ENCODE measurements at regions not wholly inside any gene's neighbourhood (a gene's known extent, or its start where the extent isn't known, plus 50 kb on each side); places are given as distances from the start of the nearest gene placed in this dataset.

- Histone ChIP-seq H3K9me3 (ENCODE audit: control insufficient read depth, insufficient read depth, low read depth, low read length) (no peaks in the 10 kb centered on the region), H3K36me3 (ENCODE audit: control insufficient read depth in 2 of 2, insufficient read depth in 1 of 2, low read length in 2 of 2) (no peaks in the 10 kb centered on the region), H3K4me1 (ENCODE audit: control insufficient read depth, insufficient read depth, low read length) (no peaks in the 10 kb centered on the region), H3K27ac (ENCODE audit: extremely low read depth, low read depth, low read length) (no peak overlapping the region), H3K4me3 (ENCODE audit: low read depth, low read length) (no peak overlapping the region)
- POLR2A ChIA-PET: no interaction called here
- no peak for TF ChIP-seq OSR2 (tag by site-specific recombination; IDR thresholded peaks at IDR 0.05)
- TF ChIP-seq ZXDB (tag by site-specific recombination; IDR thresholded peaks at IDR 0.05): no peak
- no peak for TF ChIP-seq ZBTB7A (tag by site-specific recombination; IDR thresholded peaks at IDR 0.05; ENCODE audit: low read depth)
- TF ChIP-seq ZNF146 (tag by site-specific recombination; IDR thresholded peaks at IDR 0.05): no peak
- no peak for TF ChIP-seq ZNF132 (tag by site-specific recombination; IDR thresholded peaks at IDR 0.05; ENCODE audit: borderline replicate concordance)
- TF ChIP-seq ZSCAN18 (tag by site-specific recombination; IDR thresholded peaks at IDR 0.05): no peak
- CTCF ChIA-PET: no interaction called here
These were observed 62.9 kb upstream of the APCDD1 start for GRCh38 chr18:10391506-10391905.

GRCh38 chr18:10397004-10397403 is 57.4 kb upstream of the APCDD1 start:
- ChIA-PET CTCF (no interaction called here), POLR2A (no interaction called here)

More at GRCh38 chr18:10397004-10397403, 57.4 kb upstream of the APCDD1 start:
- Histone ChIP-seq H3K36me3 (ENCODE audit: control insufficient read depth in 2 of 2, insufficient read depth in 1 of 2, low read length in 2 of 2) (no peaks in the 10 kb centered on the region), H3K9me3 (ENCODE audit: control insufficient read depth, insufficient read depth, low read depth, low read length) (no peaks in the 10 kb centered on the region), H3K4me1 (ENCODE audit: control insufficient read depth, insufficient read depth, low read length) (no peaks in the 10 kb centered on the region), H3K27ac (ENCODE audit: extremely low read depth, low read depth, low read length) (no peak overlapping the region), H3K4me3 (ENCODE audit: low read depth, low read length) (no peak overlapping the region)
- TF ChIP-seq TRIM28 (IDR thresholded peaks at IDR 0.05; ENCODE audit: borderline replicate concordance, low read length) (no peak), YY1 (tag by site-specific recombination; IDR thresholded peaks at IDR 0.05) (no peak), ZNF2 (tag by site-specific recombination; IDR thresholded peaks at IDR 0.05) (no peak), ZNF747 (tag by site-specific recombination; IDR thresholded peaks at IDR 0.05) (no peak), ZNF623 (tag by site-specific recombination; IDR thresholded peaks at IDR 0.05) (no peak), ZNF175 (tag by site-specific recombination; IDR thresholded peaks at IDR 0.05) (no peak), ZNF146 (tag by site-specific recombination; IDR thresholded peaks at IDR 0.05) (no peak), ZBTB48 (tag by site-specific recombination; IDR thresholded peaks at IDR 0.05) (no peak), ZNF521 (tag by site-specific recombination; IDR thresholded peaks at IDR 0.05) (no peak), SP3 (tag by site-specific recombination; IDR thresholded peaks at IDR 0.05) (no peak), GFI1B (tag by site-specific recombination; IDR thresholded peaks at IDR 0.05) (no peak), PRDM1 (tag by site-specific recombination; IDR thresholded peaks at IDR 0.05) (no peak), PRDM2 (tag by site-specific recombination; IDR thresholded peaks at IDR 0.05; ENCODE audit: borderline replicate concordance) (no peak)
